PC-3 (cell line): ENCODE measurements at regions not wholly inside any gene's neighbourhood (a gene's known extent, or its start where the extent isn't known, plus 50 kb on each side); places are given as distances from the start of the nearest gene placed in this dataset.
"Not testable (repeated sequence)": the region's sequence is repeated elsewhere in the genome, so short reads cannot be mapped to it uniquely, and the experiment has no call there.

Source experiments
- ATAC-seq: fragments of 200-7000 bp; cut with Tn5 transposase; 2 replicates; pipeline ENCODE4 v1.9.1; 2020; ENCODE audit warnings: mild to moderate bottlenecking, moderate library complexity
- BruUV-seq: library from RNA; stranded (reverse); fragments of 400-500 nt; replicated peaks from 2 replicates; lab custom pipeline; 2021; lab: Mats Ljungman, UMichigan
- CTCF ChIA-PET: fragments of 300-600 bp; sonication (Branson Sonifier 250); formaldehyde crosslinking; loops from one replicate; lab custom pipeline; 2022; ENCODE audit warnings: antibody characterized with exemption; lab: Charles Lee
- POLR2A ChIA-PET: fragments of 300-600 bp; sonication (Branson Sonifier 250); formaldehyde crosslinking; loops from one replicate; lab custom pipeline; 2022; ENCODE audit warnings: antibody characterized with exemption; ENCODE audit not compliant: unreplicated experiment; lab: Charles Lee
- DNase-seq: peaks from one replicate; pipeline ENCODE4 v3.0.0-alpha.2; 2015
- H2AFZ ChIP-seq: fragments of 300-600 bp; sonication (generic); 2 replicates; pipeline ENCODE4 v1.6.0; 2016; ENCODE audit warnings: antibody characterized with exemption, low read length
- H3F3A ChIP-seq: fragments of 300-600 bp; sonication (generic); one replicate; pipeline ENCODE4 v1.6.0; 2017; ENCODE audit warnings: antibody characterized with exemption, low read length, control low read depth, mild to moderate bottlenecking; ENCODE audit not compliant: unreplicated experiment
- H3K27ac ChIP-seq: fragments of 300-600 bp; sonication (generic); 2 replicates; pipeline ENCODE4 v1.5.1; 2016; ENCODE audit warnings: mild to moderate bottlenecking, low read length
- H3K27me3 ChIP-seq: fragments of 300-600 bp; sonication (generic); 2 replicates; pipeline ENCODE4 v1.6.1; 2016; ENCODE audit warnings: low read length, mixed read lengths
- H3K36me3 ChIP-seq: fragments of 300-600 bp; sonication (generic); 2 replicates; pipeline ENCODE4 v1.6.1; 2016; ENCODE audit warnings: low read depth, mixed run types, low read length, mixed read lengths
- H3K4me1 ChIP-seq: fragments of 300-600 bp; sonication (generic); 2 replicates; pipeline ENCODE4 v1.5.1; 2016; ENCODE audit warnings: low read length; ENCODE audit not compliant: insufficient read depth
- H3K4me2 ChIP-seq: fragments of 300-600 bp; sonication (generic); 2 replicates; pipeline ENCODE4 v1.6.0; 2016; ENCODE audit warnings: low read length
- H3K4me3 ChIP-seq: fragments of 300-600 bp; sonication (generic); 2 replicates; pipeline ENCODE4 v1.5.1; 2016; ENCODE audit warnings: mild to moderate bottlenecking, low read length, mixed read lengths
- H3K79me2 ChIP-seq: fragments of 300-600 bp; sonication (generic); 2 replicates; pipeline ENCODE4 v1.6.1; 2017; ENCODE audit warnings: low read length, mixed read lengths
- H3K9ac ChIP-seq: fragments of 300-600 bp; sonication (generic); 2 replicates; pipeline ENCODE4 v1.6.0; 2016; ENCODE audit warnings: mild to moderate bottlenecking, low read length
- H3K9me2 ChIP-seq: fragments of 300-600 bp; sonication (generic); replicated peaks from 2 replicates; pipeline ENCODE4 v1.6.1; 2016; ENCODE audit warnings: mixed run types, low read length, mixed read lengths
- H3K9me3 ChIP-seq: fragments of 300-600 bp; sonication (generic); 2 replicates; pipeline ENCODE4 v1.6.1; 2016; ENCODE audit warnings: low read length, mixed read lengths
- H4K20me1 ChIP-seq: fragments of 300-600 bp; sonication (generic); 2 replicates; pipeline ENCODE4 v1.6.1; 2016; ENCODE audit warnings: low read length, mixed read lengths
- intact Hi-C: fragments of 100-400 bp; cut with micrococcal nuclease; formaldehyde crosslinking; loops from 2 replicates; pipeline ENCODE4 v1.9.0; 2023

GRCh38 chr9:39581296-39581695 lies 225.8 kb downstream of the SPATA31A1 start:
- BruUV-seq, H3K36me3 ChIP-seq, H2AFZ ChIP-seq, DNase-seq, H3K9ac ChIP-seq, H3K79me2 ChIP-seq, H3K9me2 ChIP-seq, H3F3A ChIP-seq, H3K27ac ChIP-seq, H3K9me3 ChIP-seq, ATAC-seq, H4K20me1 ChIP-seq, H3K27me3 ChIP-seq, POLR2A ChIA-PET, CTCF ChIA-PET, H3K4me3 ChIP-seq, intact Hi-C loops, H3K4me2 ChIP-seq: not testable (repeated sequence)
- H3K4me1 ChIP-seq = peaks cover 10% of the 10 kb centered on the region

GRCh38 chr9:39582677-39583412 lies 227.4 kb downstream of the SPATA31A1 start:
- H3F3A ChIP-seq, H3K79me2 ChIP-seq, H3K27me3 ChIP-seq, H3K9ac ChIP-seq, CTCF ChIA-PET, H3K36me3 ChIP-seq, POLR2A ChIA-PET, H4K20me1 ChIP-seq, intact Hi-C loops, H3K9me2 ChIP-seq, H3K9me3 ChIP-seq: not testable (repeated sequence)
- peak overlapping the region; percentile 80 for H3K27ac ChIP-seq
- 0 out of 2 replicates have a peak overlapping the region, but pooled peaks have one; percentile 19 for H3K4me3 ChIP-seq
- peak overlapping the region; percentile 70; the same call in 1 of the 2 replicates for H2AFZ ChIP-seq
- peak; percentile 95 for ATAC-seq
- peak; percentile 73 for DNase-seq
- BruUV-seq = TSS peak; percentile 52
- peaks cover 10% of the 10 kb centered on the region for H3K4me1 ChIP-seq
- peak overlapping the region; percentile 64 for H3K4me2 ChIP-seq

- H3K36me3 ChIP-seq, BruUV-seq, intact Hi-C loops, H3K9ac ChIP-seq, POLR2A ChIA-PET, H3K79me2 ChIP-seq, H4K20me1 ChIP-seq, H3K27me3 ChIP-seq, H3K4me3 ChIP-seq, CTCF ChIA-PET, H3F3A ChIP-seq, H3K9me2 ChIP-seq, H3K9me3 ChIP-seq, DNase-seq, H2AFZ ChIP-seq, ATAC-seq: not testable (repeated sequence)
- peak overlapping the region; percentile 50; the same call in 1 of the 2 replicates for H3K27ac ChIP-seq
- H3K4me1 ChIP-seq = peaks cover 10% of the 10 kb centered on the region
- H3K4me2 ChIP-seq = peak overlapping the region; percentile 64
Measured at GRCh38 chr9:39583413-39583747, 227.9 kb downstream of the SPATA31A1 start.

- H3K9me3 ChIP-seq, H3K36me3 ChIP-seq, CTCF ChIA-PET, DNase-seq, H4K20me1 ChIP-seq, H3K27ac ChIP-seq, H3K9ac ChIP-seq, H3K27me3 ChIP-seq, H3K4me3 ChIP-seq, intact Hi-C loops, H3F3A ChIP-seq, BruUV-seq, H2AFZ ChIP-seq, H3K4me2 ChIP-seq, H3K79me2 ChIP-seq, ATAC-seq, H3K9me2 ChIP-seq, POLR2A ChIA-PET: not testable (repeated sequence)
- H3K4me1 ChIP-seq = peaks cover 10% of the 10 kb centered on the region
Measured at GRCh38 chr9:39585233-39585632, 229.8 kb downstream of the SPATA31A1 start.
